ENCODE measurements at regions not wholly inside any gene's neighbourhood (a gene's known extent, or its start where the extent isn't known, plus 50 kb on each side); places are given as distances from the start of the nearest gene placed in this dataset.

- Histone ChIP-seq H3K36me3 (ENCODE audit: insufficient read depth, low read length) (no peaks in the 10 kb centered on the region), H3F3A (ENCODE audit: low read depth) (no peaks in the 10 kb centered on the region), H3K27me3 (ENCODE audit: insufficient read depth, low read length, poor library complexity, severe bottlenecking) (no peaks in the 10 kb centered on the region), H2AFZ (ENCODE audit: low read length) (no peak overlapping the region), H3K9ac (ENCODE audit: low read depth, low read length, poor library complexity, severe bottlenecking) (no peak overlapping the region), H3K4me1 (ENCODE audit: insufficient read depth, low read length, poor library complexity, severe bottlenecking) (no peaks in the 10 kb centered on the region), H3K4me2 (ENCODE audit: low read depth, low read length, poor library complexity, severe bottlenecking) (no peak overlapping the region), H3K9me2 (replicated peaks; ENCODE audit: low read depth, low read length) (no peaks in the 10 kb centered on the region), H4K20me1 (ENCODE audit: insufficient read depth, low read length, poor library complexity, severe bottlenecking) (no peaks in the 10 kb centered on the region), H3K4me3 (ENCODE audit: low read length, poor library complexity, severe bottlenecking) (no peak overlapping the region), H3K9me3 (ENCODE audit: insufficient read depth, low read depth, low read length) (no peaks in the 10 kb centered on the region), H3K79me2 (ENCODE audit: insufficient read depth, low read length) (no peaks in the 10 kb centered on the region)
- TF ChIP-seq, protein P1, sequence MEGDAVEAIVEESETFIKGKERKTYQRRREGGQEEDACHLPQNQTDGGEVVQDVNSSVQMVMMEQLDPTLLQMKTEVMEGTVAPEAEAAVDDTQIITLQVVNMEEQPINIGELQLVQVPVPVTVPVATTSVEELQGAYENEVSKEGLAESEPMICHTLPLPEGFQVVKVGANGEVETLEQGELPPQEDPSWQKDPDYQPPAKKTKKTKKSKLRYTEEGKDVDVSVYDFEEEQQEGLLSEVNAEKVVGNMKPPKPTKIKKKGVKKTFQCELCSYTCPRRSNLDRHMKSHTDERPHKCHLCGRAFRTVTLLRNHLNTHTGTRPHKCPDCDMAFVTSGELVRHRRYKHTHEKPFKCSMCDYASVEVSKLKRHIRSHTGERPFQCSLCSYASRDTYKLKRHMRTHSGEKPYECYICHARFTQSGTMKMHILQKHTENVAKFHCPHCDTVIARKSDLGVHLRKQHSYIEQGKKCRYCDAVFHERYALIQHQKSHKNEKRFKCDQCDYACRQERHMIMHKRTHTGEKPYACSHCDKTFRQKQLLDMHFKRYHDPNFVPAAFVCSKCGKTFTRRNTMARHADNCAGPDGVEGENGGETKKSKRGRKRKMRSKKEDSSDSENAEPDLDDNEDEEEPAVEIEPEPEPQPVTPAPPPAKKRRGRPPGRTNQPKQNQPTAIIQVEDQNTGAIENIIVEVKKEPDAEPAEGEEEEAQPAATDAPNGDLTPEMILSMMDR (conservative IDR thresholded peaks at IDR 0.05; ENCODE audit: low read length), result no peak
- TF ChIP-seq EZH2phosphoT487 (IDR thresholded peaks at IDR 0.05; ENCODE audit: borderline replicate concordance), result no peak
These were observed 2085.2 kb upstream of the ACO1 start for GRCh38 chr9:30299126-30299780.

DNA sequence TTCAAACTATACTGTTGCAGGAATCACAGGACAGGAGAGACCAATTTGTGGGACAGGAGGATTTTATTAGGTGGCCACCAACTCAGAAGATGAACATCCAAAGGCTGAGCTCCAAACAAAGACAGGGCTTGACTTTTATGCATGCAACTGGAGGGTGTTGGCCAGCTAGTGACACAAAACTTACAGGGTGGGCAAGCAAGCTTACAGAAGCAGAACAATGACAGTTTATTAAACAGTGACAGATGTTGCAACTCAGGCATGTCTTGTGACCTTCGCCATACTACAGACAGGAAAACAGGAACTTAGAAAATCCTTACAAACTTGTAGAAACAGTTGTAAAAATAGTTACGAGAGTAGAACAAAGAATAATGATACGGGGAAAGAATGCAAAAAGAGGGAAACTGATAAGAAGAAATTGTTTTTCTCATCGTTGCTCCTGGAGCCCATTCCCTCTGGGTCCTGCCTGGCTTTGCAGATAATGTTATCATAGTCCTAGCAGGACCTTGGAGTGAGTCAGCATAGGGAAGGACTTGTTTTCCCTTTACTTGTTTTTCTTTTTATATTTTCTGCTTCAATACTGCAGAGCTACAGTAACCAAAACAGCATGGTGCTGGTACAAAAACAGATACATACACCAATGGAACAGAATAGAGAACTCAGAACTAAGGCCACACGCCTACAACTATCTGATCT is 2083.0 kb upstream of the ACO1 start:
- no peaks in the 10 kb centered on the region for H3F3A ChIP-seq (ENCODE audit: low read depth)
- no peaks in the 10 kb centered on the region; the same call in 1 of the 2 replicates for H3K9me3 ChIP-seq (ENCODE audit: insufficient read depth, low read depth, low read length)
- H3K36me3 ChIP-seq (ENCODE audit: insufficient read depth, low read length), result no peaks in the 10 kb centered on the region
- H3K4me1 ChIP-seq (ENCODE audit: insufficient read depth, low read length, poor library complexity, severe bottlenecking), result no peaks in the 10 kb centered on the region
- no peak overlapping the region for H2AFZ ChIP-seq (ENCODE audit: low read length)
- TF ChIP-seq, protein P1 (conservative IDR thresholded peaks at IDR 0.05; ENCODE audit: low read length), result no peak
- TF ChIP-seq EZH2phosphoT487 (IDR thresholded peaks at IDR 0.05; ENCODE audit: borderline replicate concordance), result no peak
- no peaks in the 10 kb centered on the region for H3K27me3 ChIP-seq (ENCODE audit: insufficient read depth, low read length, poor library complexity, severe bottlenecking)
- H3K9me2 ChIP-seq (replicated peaks; ENCODE audit: low read depth, low read length), result no peaks in the 10 kb centered on the region
- H3K4me3 ChIP-seq (ENCODE audit: low read length, poor library complexity, severe bottlenecking), result no peak overlapping the region
- H3K4me2 ChIP-seq (ENCODE audit: low read depth, low read length, poor library complexity, severe bottlenecking), result no peak overlapping the region
- no peaks in the 10 kb centered on the region for H4K20me1 ChIP-seq (ENCODE audit: insufficient read depth, low read length, poor library complexity, severe bottlenecking)
- H3K9ac ChIP-seq (ENCODE audit: low read depth, low read length, poor library complexity, severe bottlenecking), result no peak overlapping the region
- H3K79me2 ChIP-seq (ENCODE audit: insufficient read depth, low read length), result no peaks in the 10 kb centered on the region

GRCh38 chr9:30310711-30311110 is 2073.7 kb upstream of the ACO1 start:
- no peaks in the 10 kb centered on the region for H3K79me2 ChIP-seq (ENCODE audit: insufficient read depth, low read length)
- H3K4me3 ChIP-seq (ENCODE audit: low read length, poor library complexity, severe bottlenecking), result no peak overlapping the region
- H4K20me1 ChIP-seq (ENCODE audit: insufficient read depth, low read length, poor library complexity, severe bottlenecking), result no peaks in the 10 kb centered on the region
- no peaks in the 10 kb centered on the region for H3F3A ChIP-seq (ENCODE audit: low read depth)
- H3K4me2 ChIP-seq (ENCODE audit: low read depth, low read length, poor library complexity, severe bottlenecking), result no peak overlapping the region
- no peak overlapping the region for H2AFZ ChIP-seq (ENCODE audit: low read length)
- TF ChIP-seq EZH2phosphoT487 (IDR thresholded peaks at IDR 0.05; ENCODE audit: borderline replicate concordance), result no peak
- H3K4me1 ChIP-seq (ENCODE audit: insufficient read depth, low read length, poor library complexity, severe bottlenecking), result no peaks in the 10 kb centered on the region
- no peaks in the 10 kb centered on the region for H3K27me3 ChIP-seq (ENCODE audit: insufficient read depth, low read length, poor library complexity, severe bottlenecking)
- H3K9me2 ChIP-seq (replicated peaks; ENCODE audit: low read depth, low read length), result no peaks in the 10 kb centered on the region
- no peaks in the 10 kb centered on the region for H3K36me3 ChIP-seq (ENCODE audit: insufficient read depth, low read length)
- no peaks in the 10 kb centered on the region; the same call in 1 of the 2 replicates for H3K9me3 ChIP-seq (ENCODE audit: insufficient read depth, low read depth, low read length)
- no peak overlapping the region for H3K9ac ChIP-seq (ENCODE audit: low read depth, low read length, poor library complexity, severe bottlenecking)

Measured in Loucy (cell line).